ENCODE measurements at regions not wholly inside any gene's neighbourhood (a gene's known extent, or its start where the extent isn't known, plus 50 kb on each side); places are given as distances from the start of the nearest gene placed in this dataset.
"Not testable (repeated sequence)": the region's sequence is repeated elsewhere in the genome, so short reads cannot be mapped to it uniquely, and the experiment has no call there.

DNA sequence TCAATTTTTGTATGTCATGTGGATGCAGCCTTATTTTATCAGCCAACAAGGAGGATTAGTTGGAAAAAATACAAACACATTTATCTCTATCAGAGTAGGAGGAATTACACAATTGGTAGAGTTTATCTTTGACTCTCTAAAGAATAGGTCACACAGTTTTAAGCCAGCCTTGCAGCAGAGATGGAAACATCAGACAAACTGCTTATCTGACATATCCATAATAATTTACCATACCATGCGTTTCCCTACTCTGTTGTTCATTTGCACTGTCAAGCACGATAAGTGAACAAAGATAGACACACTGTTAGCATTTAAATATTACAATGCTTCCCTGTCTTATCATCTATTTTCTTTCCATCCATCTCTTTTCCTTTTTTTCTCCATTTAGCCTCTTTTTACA lies 283.7 kb upstream of the SMIM30 start:
- DNase-seq (ENCODE audit: low read depth in 1 of 2, low spot score in 1 of 2) = no peak

DNA sequence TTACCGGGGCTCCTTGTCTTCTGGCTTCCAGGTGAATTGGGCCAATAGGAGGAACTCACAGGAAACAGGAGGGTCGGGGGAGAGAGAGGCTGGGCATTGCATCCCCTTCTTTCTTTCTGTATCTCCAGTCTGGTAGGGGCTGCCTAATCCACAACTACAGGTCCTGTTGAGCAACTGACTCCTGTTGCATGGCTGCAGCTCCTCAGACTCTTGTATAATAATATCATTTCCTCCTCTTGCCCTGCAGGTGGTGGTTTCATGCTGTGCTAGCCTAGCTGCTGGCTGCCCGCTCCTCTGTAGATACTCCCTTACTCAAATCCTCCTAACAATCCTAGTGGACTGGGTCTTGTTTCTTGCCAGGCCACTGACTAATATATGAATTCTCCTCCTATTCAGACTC lies 276.5 kb upstream of the SMIM30 start:
- no peak for DNase-seq (ENCODE audit: low read depth in 1 of 2, low spot score in 1 of 2)

DNA sequence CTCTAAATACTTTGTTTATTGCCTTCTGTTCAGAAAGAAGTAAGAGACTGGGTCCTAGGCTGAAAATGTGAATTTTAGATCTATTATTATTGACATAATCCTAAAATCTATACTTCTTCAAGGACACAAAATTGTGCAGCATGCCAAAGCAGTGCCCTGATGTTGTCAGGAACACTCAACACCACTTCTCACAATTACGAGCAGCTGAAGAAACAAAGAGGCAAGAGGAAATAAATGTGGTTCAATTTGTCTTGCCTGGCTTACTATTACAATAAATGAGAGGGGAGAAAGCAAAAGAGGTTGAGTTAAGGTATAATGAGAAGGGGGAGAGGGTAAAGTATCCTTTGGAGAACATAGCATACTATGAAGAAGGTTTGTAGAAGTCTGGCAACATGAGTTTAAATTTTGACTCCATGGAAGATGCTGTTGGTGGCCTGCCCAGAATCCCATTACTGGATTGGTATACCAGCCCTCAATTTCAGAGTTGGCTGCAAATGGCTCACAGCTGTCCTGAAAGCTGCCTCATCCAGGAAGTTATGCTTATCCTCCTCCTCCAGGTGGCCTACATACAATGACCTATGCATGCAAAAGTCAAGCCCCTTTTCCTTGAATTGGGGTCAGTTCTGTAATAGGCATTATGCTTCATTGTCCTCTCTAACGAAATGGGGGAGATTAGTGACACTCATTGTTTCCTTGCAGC lies 274.6 kb upstream of the SMIM30 start:
- DNase-seq (ENCODE audit: low read depth in 1 of 2, low spot score in 1 of 2) = no peak

DNA sequence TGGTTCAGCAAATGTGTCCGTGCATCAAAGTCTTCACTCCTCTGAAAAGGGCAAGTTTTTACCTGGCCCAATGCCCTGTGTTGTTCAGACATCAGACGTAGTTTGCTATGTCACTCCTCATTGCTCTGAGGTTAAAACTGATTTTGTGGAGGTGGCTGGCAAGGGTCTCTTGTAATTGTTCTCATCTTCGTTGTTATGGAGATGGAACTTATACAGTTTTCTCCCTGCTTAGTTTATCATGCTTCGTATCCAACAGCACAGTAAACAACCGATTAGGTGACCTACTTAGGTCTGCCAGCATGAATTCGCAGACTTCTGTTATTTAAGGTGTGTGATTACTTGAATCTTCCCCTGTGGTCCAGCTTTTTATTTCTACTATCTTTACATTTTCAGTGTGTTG lies 274.1 kb upstream of the SMIM30 start:
- no peak for DNase-seq (ENCODE audit: low read depth in 1 of 2, low spot score in 1 of 2)

DNA sequence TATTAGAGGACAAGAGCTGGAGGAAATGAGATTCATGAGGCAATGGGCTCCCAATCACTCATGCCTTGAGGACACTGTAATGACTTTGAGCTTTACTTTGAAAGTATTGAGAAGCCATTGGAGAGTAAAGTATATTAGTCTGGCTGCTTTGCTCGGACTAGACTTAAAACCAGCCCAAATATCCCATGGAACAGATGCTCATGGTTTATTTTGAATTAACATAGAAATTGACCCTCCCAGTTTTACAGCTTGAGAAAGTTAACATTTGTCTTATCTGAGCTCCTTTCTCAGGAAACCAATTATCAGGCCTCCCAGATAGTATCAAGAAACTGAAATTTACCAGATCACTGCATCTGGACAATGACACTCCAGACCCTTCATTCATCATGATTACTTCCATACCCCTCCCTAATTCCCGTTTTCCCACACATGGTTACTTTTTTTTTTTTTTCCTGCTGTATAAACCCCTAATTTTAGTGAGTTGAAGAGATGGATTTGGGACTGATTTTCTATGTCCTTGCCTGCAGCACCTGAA lies 270.8 kb upstream of the SMIM30 start:
- no peak for DNase-seq (ENCODE audit: low read depth in 1 of 2, low spot score in 1 of 2)

DNA sequence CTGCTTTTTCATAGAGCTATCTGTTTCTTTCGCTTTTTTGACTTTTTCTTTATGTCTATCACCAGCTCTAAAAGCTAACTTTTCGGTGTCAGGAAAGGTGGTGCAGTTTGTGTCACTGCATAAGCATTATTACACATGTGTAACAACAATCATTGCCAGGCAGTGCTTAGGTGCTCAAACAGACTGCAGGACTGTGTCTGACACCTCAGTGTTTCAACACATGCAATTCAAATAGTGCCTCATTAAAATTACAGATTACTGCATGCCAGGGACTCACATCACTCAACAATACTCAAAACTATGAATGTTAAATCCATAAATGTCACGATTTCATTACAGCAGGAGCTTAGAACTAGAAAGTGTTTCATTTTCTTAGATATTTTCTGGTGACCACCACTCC lies 265.3 kb upstream of the SMIM30 start:
- no peak for DNase-seq (ENCODE audit: low read depth in 1 of 2, low spot score in 1 of 2)

DNA sequence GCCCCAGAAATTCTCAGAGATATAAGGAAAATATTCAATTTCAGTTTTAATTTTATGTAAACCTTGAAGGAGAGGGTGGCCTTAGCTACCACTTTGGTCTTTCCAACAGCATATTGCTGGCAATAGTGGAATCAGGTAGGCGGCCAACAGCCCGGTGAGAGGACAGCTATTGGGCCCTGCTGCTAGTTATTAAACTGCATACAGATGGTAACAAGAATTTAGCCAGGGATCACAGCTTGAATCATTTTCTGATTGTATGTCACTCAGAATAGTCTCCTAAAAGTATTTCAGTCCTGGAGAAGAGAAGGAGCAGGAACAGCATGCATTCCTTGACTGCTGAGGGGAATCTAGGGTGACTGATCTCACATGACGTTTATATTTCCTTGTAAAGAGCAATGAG lies 261.4 kb upstream of the SMIM30 start:
- DNase-seq (ENCODE audit: low read depth in 1 of 2, low spot score in 1 of 2) = no peak

DNA sequence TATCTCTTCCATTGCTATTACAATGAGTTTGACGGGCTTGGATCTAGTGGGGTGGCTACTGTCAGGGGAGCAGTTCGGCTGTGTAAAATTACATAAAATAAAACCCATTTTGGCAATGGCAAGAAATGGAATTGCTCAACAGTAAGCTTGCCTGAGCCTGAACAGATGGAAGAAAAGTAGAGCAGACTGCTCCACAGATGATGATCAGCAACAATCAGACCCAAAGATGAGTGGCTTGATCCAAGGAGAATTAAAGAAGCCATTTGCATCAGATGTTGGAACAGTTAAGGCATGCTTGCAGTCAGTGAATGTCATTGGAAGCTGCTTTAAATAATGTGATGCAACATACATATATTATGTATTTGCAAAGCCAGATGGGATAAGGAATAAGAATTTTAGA lies 256.6 kb upstream of the SMIM30 start:
- DNase-seq (ENCODE audit: low read depth in 1 of 2, low spot score in 1 of 2) = no peak

DNA sequence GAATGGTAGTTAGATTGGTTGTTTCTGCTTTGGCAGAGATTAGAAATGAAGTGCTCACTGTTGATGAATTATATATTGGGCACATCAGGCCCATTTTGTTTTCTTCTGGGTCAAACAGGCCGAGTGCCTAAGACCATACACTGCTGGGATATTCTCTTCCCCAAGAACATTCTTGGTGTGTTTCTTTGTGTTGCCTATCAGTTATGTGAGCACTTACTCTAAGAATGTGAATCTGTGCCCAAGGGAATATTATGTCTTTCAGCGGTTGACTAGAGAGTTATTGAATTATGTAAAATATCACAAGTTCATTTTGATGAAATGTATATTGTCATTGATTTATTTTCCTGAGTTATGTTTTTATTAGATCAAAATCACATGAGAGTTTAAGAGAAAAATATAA lies 255.5 kb upstream of the SMIM30 start:
- no peak for DNase-seq (ENCODE audit: low read depth in 1 of 2, low spot score in 1 of 2)

DNA sequence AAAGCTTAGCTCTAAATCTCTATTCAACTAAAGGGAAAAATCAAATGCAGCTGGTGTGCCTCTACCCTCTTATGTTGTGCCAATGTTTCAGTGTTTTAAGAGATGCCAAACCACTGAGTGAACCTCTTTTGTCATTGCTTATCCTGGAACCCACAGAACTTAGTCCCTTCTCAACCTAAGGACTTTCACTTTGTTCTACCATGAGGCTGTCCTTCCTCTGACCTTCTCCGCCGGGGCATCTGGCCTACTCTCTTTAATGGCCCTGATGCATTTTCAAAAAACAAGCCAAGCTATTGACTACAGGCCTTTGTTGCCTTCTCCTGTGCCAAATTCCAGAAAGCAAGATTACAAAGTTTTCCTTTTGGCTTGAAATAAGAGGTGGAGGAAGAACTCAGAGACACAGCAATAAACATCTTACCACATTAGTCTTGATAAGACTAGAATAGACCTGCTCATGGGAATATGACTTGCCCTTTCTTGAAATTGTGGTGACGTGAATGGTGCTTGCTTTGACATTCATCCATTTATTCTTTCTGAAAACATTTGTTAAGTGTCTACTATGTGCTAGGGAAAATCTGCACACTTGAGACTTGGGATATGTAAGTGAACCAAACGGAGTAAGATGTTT lies 253.2 kb upstream of the SMIM30 start:
- no peak for DNase-seq (ENCODE audit: low read depth in 1 of 2, low spot score in 1 of 2)

DNA sequence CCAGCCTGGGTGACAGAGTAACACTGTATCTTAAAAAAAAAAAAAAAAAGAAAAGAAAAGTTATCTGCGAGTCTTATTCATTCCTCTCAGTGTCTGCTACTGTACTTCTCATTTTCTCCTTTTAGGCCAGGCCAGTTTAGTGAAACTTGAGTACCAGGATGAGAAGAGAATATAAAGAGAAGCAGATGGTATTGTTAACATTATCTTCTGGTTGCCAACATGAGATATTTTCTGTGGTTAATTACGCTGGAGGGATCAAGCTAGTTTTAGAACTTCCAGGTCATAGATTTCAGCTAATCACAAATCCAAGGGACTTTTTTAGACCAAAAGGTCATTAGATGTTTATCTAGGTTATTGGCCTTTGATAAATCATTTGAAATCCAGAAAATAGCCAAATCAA lies 252.6 kb upstream of the SMIM30 start:
- no peak for DNase-seq (ENCODE audit: low read depth in 1 of 2, low spot score in 1 of 2)

DNA sequence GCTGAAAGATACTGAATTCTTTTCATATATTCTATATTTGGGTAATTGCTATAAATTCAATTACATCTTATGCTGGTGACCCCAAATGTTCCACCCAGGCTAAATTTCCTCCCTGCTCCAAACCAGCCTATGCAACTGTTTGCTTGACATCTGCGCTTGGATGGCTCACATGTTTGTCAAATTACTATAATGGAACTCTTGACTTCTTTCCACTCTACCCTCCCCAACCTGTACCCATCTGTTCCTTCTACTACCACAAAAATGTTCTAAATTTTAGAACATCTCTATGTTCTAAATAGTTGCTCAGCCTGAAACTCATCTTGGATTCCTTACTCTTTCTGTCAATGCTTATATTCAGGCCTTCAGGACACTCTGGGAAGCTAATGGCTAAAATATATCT lies 249.9 kb upstream of the SMIM30 start:
- DNase-seq (ENCODE audit: low read depth in 1 of 2, low spot score in 1 of 2) = no peak

DNA sequence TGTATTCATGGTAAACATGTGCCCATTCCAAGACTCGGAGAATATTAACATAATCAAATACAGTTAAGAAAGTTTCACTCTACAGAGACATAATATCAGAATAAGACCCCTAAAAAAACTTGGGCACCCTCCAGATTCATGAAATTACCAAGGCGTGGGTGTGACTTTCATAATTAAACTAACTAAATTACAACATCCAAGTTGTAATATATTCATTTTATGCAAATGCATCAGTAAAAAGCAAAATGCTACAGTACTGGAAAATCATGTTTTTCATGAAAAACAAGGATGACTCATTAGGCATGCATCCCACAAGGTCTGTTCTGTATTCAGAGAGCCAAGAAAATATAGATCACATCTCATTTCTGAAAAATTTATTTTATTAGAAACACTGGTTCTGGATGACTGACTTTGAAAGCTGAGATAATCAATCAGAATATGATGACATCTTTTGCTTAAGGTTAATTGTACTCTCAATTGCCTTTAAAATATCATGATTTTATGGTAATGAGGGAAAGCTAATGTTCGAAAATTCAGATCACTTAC lies 248.8 kb upstream of the SMIM30 start:
- no peak for DNase-seq (ENCODE audit: low read depth in 1 of 2, low spot score in 1 of 2)

DNA sequence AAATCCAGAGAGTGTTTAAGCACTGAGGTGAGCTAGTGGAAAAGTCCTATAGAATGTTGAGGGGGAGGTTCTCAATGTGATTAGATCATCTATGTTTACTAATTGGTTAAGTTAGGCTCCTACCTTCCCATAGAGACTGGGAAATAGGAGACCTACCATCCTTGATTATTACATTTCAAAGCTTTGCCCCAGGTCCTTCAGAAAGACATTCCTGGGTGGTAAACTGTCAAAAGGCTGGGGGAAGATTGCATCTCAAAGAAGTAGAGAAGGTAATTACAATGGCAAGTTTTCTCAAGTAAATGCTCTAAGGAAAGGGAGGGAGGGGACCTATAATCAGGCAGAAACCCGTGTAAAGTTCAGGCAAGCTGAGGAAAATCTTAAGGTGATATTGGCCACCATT lies 247.8 kb upstream of the SMIM30 start:
- no peak for DNase-seq (ENCODE audit: low read depth in 1 of 2, low spot score in 1 of 2)

DNA sequence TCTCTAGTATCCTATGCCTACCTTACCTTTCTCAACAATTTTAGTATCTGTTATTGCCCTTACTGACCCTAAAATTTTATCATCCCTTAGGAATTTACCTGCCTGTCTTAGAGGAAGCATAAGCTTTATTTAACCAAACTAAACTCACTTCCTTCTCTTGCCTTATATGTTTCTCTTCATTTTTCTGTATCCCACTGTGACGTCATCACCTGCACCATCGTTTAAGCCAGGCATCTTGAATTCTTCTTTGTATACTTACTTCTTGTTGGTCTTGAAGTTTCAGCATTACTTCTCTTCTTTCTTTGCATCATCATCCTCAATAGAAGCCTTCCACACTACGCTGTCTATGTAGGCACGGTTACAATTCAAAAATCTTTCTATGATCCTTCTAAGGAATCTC lies 231.0 kb upstream of the SMIM30 start:
- no peak for DNase-seq (ENCODE audit: low read depth in 1 of 2, low spot score in 1 of 2)

DNA sequence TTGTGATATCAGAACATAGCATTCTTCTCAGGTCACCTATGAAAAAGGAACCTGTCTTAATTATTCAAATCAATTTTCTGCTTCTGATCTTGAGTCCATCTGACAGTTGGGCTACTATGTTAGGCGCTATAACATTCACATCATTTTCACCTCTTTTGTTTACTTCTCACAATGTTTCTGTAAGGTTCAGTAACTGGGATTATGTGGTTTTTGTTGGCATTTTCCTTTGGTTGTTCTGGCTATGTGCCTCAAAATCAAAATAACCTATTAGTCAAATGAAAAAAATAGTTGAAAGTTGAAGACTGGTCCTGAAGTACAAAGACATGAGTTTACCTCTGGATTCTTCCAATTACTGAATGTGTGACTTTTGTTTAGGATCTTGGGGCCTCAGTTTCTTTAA lies 221.3 kb upstream of the SMIM30 start:
- DNase-seq (ENCODE audit: low read depth in 1 of 2, low spot score in 1 of 2) = no peak

DNA sequence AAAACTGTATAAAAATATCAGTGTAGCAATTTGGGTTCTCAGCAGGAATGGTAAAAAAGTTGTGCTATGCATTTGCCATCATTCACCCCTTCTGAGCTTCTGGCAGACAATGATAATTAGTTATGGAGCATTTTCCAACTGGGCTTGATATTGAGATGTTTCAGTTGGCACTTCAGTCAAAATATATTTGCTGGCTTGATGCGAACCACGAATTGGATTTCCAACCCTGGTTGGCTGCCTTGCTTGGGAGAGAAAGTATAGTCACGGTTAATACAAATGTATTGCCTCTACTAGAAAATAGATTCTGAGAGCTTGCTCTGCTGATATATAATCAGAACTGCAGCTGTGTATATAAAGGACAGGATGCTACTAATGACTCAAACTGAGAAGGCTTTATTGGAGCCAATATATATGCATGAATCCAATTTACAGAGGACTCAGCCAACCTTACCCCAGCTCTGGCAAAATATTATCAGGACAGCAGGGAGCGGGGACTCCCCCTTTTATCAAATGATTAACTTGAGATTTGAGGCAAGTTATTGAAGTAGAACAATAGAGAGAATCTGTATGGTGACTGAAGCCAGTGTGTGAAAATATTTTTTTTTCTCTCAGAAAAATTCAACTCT lies 219.8 kb upstream of the SMIM30 start:
- no peak for DNase-seq (ENCODE audit: low read depth in 1 of 2, low spot score in 1 of 2)

DNA sequence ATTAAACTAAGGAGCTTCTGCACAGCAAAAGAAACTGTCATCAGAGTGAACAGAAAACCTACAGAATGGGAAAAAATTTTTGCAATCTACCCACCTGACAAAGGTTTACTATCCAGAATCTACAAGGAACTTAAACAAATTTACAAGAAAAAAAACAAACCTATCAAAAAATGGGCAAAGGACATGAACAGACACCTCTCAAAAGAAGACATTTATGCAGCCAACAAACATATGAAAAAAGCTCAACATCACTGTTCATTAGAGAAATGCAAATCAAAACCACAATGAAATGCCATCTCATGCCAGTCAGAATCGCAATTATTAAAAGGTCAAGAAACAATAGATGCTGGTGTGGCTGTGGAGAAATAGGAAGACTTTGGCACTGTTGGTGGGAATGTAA lies 218.5 kb upstream of the SMIM30 start:
- DNase-seq (ENCODE audit: low read depth in 1 of 2, low spot score in 1 of 2) = not testable (repeated sequence)

DNA sequence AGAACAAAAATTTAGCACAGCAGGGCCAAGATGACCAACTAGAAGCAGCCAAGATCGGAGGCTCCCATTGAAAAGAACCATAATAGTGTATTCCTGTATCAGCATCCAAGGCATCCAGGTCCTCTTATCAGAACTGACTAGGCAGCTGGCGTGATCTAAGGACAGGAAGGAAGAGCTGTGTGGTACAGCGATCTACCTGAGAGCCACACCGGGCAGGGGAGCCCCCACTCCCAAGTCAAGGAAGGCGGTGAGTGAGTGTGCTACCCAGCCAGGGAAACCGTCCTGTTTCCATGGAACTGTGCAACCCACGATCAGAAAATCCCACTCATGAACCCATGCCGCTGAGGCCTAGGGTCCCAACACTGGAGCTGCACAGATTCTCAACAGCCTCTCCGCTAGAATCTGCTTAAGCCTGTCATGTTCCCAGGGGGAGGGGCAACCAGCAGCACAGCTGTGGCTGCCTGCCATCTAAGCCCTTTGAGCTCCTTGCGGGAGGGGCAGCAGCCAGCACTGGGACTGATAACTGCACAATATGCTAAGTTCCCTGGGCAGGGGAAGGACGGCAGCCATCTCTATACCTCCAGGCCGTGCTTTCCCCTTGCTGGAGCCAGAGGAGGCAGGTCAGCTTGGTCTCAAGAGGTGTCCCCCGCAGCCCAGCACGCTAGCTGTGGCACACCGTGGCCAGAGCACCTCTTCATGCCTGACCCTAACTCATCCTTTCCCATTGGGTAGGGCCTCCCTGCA lies 213.0 kb upstream of the SMIM30 start:
- DNase-seq (ENCODE audit: low read depth in 1 of 2, low spot score in 1 of 2) = no peak

DNA sequence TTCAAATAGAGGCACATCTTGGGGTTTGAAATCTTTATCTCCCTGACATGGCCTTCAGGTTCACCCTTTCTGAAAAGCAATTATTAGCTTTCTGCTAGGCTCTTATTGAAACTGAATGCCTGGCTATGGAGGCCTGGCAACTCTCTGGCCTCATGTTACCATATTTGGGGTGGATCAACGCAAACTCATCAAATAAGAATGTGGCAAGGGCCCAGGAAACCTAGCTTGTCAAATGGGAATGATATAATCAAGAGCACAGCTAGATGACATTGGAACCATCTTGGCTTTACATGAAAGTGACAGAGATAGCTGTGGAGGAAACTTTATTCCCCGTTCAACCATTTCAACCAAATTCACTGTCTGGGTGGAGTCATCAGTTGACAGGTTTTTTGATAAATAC lies 202.8 kb upstream of the SMIM30 start:
- DNase-seq (ENCODE audit: low read depth in 1 of 2, low spot score in 1 of 2) = no peak

DNA sequence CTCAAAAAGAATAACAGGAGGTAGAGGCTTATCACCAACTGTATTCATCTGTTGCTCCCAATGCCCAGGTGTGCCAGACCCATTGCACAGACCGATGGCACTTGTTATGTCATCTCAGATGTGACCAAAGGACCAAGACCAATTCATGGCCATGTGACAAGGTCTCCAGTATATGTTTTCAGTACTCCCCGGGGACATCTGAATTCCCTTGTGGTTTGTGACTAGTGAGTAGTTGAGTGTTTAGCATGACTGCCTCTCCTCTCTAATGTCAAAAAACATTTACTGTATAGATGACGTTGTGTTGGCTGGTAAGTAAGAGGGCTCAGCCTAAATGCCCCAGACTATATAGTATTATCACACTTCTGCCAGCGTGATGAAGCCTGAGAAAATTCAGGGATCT lies 202.1 kb upstream of the SMIM30 start:
- no peak for DNase-seq (ENCODE audit: low read depth in 1 of 2, low spot score in 1 of 2)

DNA sequence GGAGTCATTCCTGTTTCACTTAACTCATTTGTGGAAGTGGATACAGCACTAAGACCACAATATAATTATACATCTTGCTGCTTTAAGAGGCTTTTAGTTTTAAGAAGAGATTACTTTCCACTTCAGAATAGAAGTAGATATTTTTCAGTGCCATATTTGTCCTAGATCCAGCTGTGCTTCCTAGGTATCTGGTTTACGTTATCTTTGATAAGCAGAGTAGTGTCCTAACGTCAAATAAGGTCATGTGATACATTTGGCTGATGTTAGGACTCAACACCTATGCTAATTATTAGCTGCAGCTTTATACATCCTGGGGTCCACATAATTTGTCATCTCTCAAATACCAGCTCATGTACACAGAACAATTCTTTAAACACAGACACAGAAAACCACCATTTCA lies 196.2 kb upstream of the SMIM30 start:
- DNase-seq (ENCODE audit: low read depth in 1 of 2, low spot score in 1 of 2) = no peak
